ENCODE measurements at regions not wholly inside any gene's neighbourhood (a gene's known extent, or its start where the extent isn't known, plus 50 kb on each side); places are given as distances from the start of the nearest gene placed in this dataset.
"Not testable (repeated sequence)": the region's sequence is repeated elsewhere in the genome, so short reads cannot be mapped to it uniquely, and the experiment has no call there.

DNA sequence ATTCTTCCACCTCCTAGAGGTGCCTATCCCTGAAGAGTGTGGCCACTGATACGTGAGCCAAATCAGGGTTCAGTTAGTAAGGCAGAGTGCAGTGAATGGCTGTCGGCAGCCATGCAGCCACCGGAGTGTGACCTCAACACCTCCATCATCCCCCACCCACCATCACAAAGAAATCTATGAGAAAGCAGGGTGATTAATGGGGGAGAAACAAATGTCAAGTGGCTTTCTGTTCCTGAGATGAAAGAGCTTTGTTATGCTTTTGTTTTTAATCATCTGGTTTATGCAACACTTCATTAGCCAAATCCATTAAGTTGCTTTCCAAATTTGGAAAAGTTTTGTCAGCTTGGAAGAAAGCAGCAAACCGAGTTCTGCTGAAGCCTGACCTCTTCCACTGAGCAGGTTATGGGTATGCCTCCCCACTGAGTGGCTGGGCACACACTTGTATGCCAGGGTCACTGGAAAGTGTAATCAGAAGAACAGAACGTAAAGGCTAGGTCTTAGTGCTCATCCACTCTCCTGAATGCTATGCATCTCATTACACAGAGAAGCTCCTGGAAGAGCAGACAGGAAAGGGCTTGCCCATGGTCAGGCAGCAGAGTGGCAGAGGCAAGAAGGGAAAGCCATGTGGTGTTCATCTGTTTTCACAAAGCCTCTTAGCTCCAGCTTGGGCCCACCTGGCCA, 57.1 kb upstream of the ATP1B1 start:
- no peak for DNase-seq (ENCODE audit: low spot score)
- H3K27ac ChIP-seq, result no peak overlapping the region
- no peak overlapping the region for H3K4me3 ChIP-seq
- TF ChIP-seq, protein P1, sequence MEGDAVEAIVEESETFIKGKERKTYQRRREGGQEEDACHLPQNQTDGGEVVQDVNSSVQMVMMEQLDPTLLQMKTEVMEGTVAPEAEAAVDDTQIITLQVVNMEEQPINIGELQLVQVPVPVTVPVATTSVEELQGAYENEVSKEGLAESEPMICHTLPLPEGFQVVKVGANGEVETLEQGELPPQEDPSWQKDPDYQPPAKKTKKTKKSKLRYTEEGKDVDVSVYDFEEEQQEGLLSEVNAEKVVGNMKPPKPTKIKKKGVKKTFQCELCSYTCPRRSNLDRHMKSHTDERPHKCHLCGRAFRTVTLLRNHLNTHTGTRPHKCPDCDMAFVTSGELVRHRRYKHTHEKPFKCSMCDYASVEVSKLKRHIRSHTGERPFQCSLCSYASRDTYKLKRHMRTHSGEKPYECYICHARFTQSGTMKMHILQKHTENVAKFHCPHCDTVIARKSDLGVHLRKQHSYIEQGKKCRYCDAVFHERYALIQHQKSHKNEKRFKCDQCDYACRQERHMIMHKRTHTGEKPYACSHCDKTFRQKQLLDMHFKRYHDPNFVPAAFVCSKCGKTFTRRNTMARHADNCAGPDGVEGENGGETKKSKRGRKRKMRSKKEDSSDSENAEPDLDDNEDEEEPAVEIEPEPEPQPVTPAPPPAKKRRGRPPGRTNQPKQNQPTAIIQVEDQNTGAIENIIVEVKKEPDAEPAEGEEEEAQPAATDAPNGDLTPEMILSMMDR (IDR thresholded peaks at IDR 0.05), result no peak

DNA sequence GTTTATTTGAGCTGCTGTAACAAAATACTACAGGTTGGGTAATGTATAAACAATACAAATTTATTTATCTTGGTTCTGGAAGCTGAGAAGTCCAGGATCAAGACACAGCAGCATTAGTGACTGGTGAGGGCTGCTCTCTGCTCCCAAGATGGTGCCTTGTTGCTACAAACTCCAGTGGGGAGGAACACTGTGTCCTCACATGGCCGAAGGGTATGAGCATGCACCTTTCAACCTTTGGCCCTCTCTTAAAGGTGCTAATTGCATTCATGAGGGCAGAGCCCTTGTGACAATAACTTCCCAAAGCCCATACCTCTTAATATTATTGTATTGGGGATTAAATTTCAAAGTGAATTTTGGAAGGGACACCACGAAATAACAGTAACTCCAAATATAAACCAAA, 55.3 kb upstream of the ATP1B1 start:
- no peak overlapping the region for H3K4me3 ChIP-seq
- H3K27ac ChIP-seq, result no peak overlapping the region
- DNase-seq (ENCODE audit: low spot score), result no peak

DNA sequence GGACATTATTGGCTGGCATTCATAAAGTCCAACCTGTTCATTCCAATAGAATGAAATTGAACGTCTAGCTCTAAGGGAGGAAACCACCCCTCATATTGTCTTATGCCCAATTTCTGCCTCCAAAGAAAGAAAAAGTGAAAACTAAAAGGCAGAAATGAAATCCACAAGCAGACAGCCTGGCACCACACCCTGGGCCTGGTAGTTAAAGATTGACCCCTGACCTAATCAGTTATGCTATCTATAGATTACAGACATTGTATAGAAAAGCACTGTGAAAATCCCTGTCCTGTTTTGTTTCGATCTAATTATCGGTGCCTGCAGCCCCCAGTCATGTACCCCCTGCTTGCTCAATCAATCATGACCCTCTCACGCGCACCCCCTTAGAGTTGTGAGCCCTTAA, 54.3 kb upstream of the ATP1B1 start:
- not testable (repeated sequence) for H3K4me3 ChIP-seq; DNase-seq (ENCODE audit: low spot score)
- H3K27ac ChIP-seq, result peak overlapping the region in 1 of 2 donors; percentile 16

More for the DNA sequence above, 55.3 kb upstream of the ATP1B1 start:
- TF ChIP-seq, protein P1 (IDR thresholded peaks at IDR 0.05), result no peak

DNA sequence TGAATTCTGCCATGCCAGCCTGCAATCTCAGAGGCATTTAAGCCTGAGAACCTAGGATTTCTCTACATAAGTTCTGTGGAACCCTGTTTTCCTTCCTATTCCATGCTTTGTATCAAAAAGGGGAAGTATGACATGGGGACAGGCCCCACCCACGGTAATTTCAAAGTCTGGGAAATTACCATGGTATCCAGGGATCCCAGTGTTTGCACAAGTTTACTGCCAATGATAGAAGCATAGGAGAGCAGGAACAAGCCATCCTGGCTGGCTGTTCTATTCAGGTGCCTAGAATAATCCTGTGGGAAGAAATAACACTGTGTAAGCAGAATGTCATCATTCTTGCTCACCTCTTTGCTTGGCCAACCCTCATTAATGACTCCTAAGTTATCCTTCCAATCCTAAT, 53.8 kb upstream of the ATP1B1 start:
- Histone ChIP-seq H3K4me3 (no peak overlapping the region), H3K27ac (peak overlapping the region in 1 of 2 donors; percentile 16)
- TF ChIP-seq, protein P1 (IDR thresholded peaks at IDR 0.05), result no peak
- no peak for DNase-seq (ENCODE audit: low spot score)

DNA sequence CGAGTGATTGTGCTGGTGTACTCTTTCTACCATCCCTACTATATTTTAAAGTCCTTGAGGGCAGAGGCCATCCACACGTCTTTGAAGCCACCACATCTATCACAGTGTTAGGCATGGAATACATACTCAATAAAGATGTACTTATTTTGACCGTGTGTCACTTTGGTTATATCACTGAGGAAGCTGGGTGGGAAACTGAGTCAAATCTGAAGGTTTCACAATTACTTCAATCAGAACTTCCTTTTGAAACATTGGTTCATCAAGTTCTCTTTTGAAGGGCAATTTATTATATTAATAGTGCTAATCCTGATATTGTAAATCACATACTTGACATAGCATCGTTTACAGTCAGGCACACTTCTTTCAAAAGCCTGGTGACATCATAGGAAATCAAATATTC, 53.3 kb upstream of the ATP1B1 start:
- no peak overlapping the region for H3K27ac ChIP-seq
- no peak for DNase-seq (ENCODE audit: low spot score)
- no peak overlapping the region for H3K4me3 ChIP-seq
- TF ChIP-seq, protein P1 (IDR thresholded peaks at IDR 0.05), result no peak

All from coronary artery (tissue), 2 donors.